Osteocyte (in vitro differentiated cells): ENCODE measurements at regions not wholly inside any gene's neighbourhood (a gene's known extent, or its start where the extent isn't known, plus 50 kb on each side); places are given as distances from the start of the nearest gene placed in this dataset.

Experiments
- DNase-seq: peaks from one replicate; pipeline ENCODE4 v3.0.0; 2021; ENCODE audit warnings: mixed read lengths; ENCODE audit not compliant: unreplicated experiment; ENCODE audit errors: extremely low spot score
- H3K27ac Mint-ChIP-seq: one replicate; pipeline ENCODE4 v1.8.0; 2021; ENCODE audit warnings: mild to moderate bottlenecking, mixed read lengths; ENCODE audit not compliant: unreplicated experiment
- H3K27me3 Mint-ChIP-seq: one replicate; pipeline ENCODE4 v1.8.0; 2021; ENCODE audit warnings: mixed read lengths; ENCODE audit not compliant: unreplicated experiment
- H3K36me3 Mint-ChIP-seq: one replicate; pipeline ENCODE4 v1.8.0; 2021; ENCODE audit warnings: mixed read lengths; ENCODE audit not compliant: unreplicated experiment
- H3K4me1 Mint-ChIP-seq: one replicate; pipeline ENCODE4 v1.8.0; 2021; ENCODE audit warnings: mixed read lengths; ENCODE audit not compliant: unreplicated experiment
- H3K4me3 Mint-ChIP-seq: one replicate; pipeline ENCODE4 v1.8.0; 2021; ENCODE audit warnings: mild to moderate bottlenecking, moderate library complexity, mixed read lengths; ENCODE audit not compliant: unreplicated experiment
- H3K9me3 Mint-ChIP-seq: one replicate; pipeline ENCODE4 v1.8.0; 2021; ENCODE audit warnings: mixed read lengths; ENCODE audit not compliant: unreplicated experiment
- TF ChIP-seq, protein P1 (sequence below): fragments of 200-600 bp; sonication (generic); IDR thresholded peaks from 2 replicates; pipeline ENCODE4 v1.5.0; 2021; ENCODE audit warnings: antibody characterized with exemption, mild to moderate bottlenecking, moderate library complexity

- Mint-ChIP-seq H3K9me3 (peaks cover 5% of the 10 kb centered on the region), H3K27ac (no peak overlapping the region), H3K36me3 (no peaks in the 10 kb centered on the region), H3K4me3 (no peak overlapping the region), H3K4me1 (no peaks in the 10 kb centered on the region), H3K27me3 (no peaks in the 10 kb centered on the region)
- TF ChIP-seq, protein P1, sequence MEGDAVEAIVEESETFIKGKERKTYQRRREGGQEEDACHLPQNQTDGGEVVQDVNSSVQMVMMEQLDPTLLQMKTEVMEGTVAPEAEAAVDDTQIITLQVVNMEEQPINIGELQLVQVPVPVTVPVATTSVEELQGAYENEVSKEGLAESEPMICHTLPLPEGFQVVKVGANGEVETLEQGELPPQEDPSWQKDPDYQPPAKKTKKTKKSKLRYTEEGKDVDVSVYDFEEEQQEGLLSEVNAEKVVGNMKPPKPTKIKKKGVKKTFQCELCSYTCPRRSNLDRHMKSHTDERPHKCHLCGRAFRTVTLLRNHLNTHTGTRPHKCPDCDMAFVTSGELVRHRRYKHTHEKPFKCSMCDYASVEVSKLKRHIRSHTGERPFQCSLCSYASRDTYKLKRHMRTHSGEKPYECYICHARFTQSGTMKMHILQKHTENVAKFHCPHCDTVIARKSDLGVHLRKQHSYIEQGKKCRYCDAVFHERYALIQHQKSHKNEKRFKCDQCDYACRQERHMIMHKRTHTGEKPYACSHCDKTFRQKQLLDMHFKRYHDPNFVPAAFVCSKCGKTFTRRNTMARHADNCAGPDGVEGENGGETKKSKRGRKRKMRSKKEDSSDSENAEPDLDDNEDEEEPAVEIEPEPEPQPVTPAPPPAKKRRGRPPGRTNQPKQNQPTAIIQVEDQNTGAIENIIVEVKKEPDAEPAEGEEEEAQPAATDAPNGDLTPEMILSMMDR = no peak
- DNase-seq = no peak
Observed at GRCh38 chr5:124918618-124919017, 172.2 kb upstream of the ZNF608 start.

DNA sequence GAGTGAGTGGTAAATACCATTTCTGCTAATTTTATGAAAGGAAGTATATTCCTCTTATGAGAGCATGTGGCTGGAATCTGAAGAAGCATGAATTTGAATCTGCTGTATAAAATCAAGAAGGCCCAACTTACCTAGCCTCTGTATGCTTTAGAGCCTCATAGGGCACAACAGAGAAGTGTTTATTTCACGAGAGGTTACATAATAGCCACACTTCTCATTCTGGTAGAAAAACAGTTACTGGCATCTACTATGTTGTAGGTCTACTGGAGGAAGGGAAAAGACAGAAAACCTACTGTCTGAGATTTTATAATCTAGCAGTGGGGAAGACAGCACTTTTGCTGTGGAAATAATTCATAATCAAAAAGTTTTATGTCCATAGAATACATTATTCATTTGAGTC lies 172.6 kb upstream of the ZNF608 start:
- H3K27ac Mint-ChIP-seq = no peak overlapping the region

GRCh38 chr5:124919747-124920525 lies 173.5 kb upstream of the ZNF608 start:
- Mint-ChIP-seq H3K4me1 (no peaks in the 10 kb centered on the region), H3K27me3 (no peaks in the 10 kb centered on the region), H3K27ac (no peak overlapping the region), H3K9me3 (no peaks in the 10 kb centered on the region), H3K4me3 (no peak overlapping the region), H3K36me3 (no peaks in the 10 kb centered on the region)
- TF ChIP-seq, protein P1 = no peak
- DNase-seq = no peak

More for the DNA sequence above, 172.6 kb upstream of the ZNF608 start:
- H3K4me1 Mint-ChIP-seq = no peaks in the 10 kb centered on the region
- H3K4me3 Mint-ChIP-seq = no peak overlapping the region
- no peak for DNase-seq
- H3K9me3 Mint-ChIP-seq = peaks cover 3% of the 10 kb centered on the region
- no peaks in the 10 kb centered on the region for H3K27me3 Mint-ChIP-seq
- H3K36me3 Mint-ChIP-seq = no peaks in the 10 kb centered on the region
- TF ChIP-seq, protein P1 = no peak

DNA sequence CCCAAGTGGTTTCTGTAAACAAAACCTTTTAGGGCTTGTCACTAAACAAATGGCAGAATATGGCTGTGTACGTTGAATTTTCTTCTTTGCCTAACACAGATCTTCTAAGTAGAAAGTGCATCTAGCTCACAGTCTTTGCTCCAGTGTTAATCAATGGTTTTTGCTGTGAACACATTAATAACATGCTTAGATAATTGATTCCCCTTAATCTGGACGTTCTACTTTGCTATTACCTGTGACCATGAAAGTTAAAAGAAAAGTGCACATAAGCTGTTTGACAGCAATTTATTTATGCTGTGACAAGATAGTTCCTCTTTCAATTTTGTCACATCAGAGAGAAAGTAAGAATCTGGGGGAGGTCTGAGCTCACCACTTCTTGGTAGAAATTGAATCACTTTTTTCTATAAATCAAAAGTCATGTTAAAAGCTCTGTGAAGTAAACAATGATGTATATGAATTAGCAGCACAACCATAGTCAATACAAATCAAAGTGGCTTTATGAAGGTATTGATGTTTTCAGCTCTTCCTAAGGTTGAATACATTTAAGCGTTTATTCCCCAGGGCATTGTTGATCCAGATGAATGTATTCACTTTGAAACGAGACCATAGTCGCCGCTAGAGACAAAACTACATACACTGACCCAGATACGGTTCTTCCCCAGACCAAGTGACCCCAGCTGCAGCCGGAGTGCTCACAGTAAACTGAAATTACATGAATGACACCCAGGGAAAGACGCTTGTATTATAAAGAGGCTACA lies 174.6 kb upstream of the ZNF608 start:
- H3K9me3 Mint-ChIP-seq = no peaks in the 10 kb centered on the region
- TF ChIP-seq, protein P1 = no peak
- DNase-seq = no peak
- H3K36me3 Mint-ChIP-seq = no peaks in the 10 kb centered on the region
- no peaks in the 10 kb centered on the region for H3K4me1 Mint-ChIP-seq
- no peaks in the 10 kb centered on the region for H3K27me3 Mint-ChIP-seq
- no peak overlapping the region for H3K27ac Mint-ChIP-seq
- H3K4me3 Mint-ChIP-seq = no peak overlapping the region

DNA sequence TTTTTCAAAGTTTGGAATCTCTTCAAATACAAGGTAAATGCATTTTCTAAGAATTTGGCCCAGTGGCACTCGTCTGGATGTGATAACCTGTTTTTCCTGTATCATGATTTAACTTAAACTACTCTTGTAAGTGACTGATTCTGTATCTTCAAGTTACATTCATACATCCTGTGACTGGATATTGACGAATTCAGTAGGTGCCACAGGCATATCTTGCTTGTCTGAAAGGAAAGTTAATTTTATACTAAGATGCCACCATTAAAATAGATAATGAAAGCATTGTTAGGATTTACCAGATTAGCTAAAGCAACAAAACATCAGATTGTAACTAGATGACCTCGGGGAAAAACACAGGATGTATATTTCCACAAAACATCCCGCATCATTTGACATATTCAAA lies 175.3 kb upstream of the ZNF608 start:
- H3K9me3 Mint-ChIP-seq = no peaks in the 10 kb centered on the region
- H3K27me3 Mint-ChIP-seq = no peaks in the 10 kb centered on the region
- H3K27ac Mint-ChIP-seq = no peak overlapping the region
- H3K4me3 Mint-ChIP-seq = no peak overlapping the region
- H3K4me1 Mint-ChIP-seq = no peaks in the 10 kb centered on the region
- DNase-seq = no peak
- TF ChIP-seq, protein P1 = no peak
- no peaks in the 10 kb centered on the region for H3K36me3 Mint-ChIP-seq
